K562 (cell line): ENCODE measurements at regions not wholly inside any gene's neighbourhood (a gene's known extent, or its start where the extent isn't known, plus 50 kb on each side); places are given as distances from the start of the nearest gene placed in this dataset.

Experiments used
- ATAC-seq: fragments of 200-7000 bp; cut with Tn5 transposase; 3 replicates; pipeline ENCODE4 v1.9.1; 2020; ENCODE audit warnings: moderate library complexity
- BruUV-seq: library from RNA; stranded (reverse); fragments of 400-500 nt; replicated peaks from 2 replicates; lab custom pipeline; 2021; lab: Mats Ljungman, UMichigan
- CTCF ChIA-PET: fragments of 300-600 bp; formaldehyde crosslinking; extraction: SDS; loops from one replicate; lab custom pipeline; 2021; ENCODE audit warnings: low intra/inter-chr PET ratio; lab: Yijun Ruan, JAX
- POLR2A ChIA-PET: fragments of 300-600, 350-650 bp; sonication (Branson Sonifier 250); formaldehyde crosslinking; extraction: SDS; loops from one replicate; lab custom pipeline; 2021; ENCODE audit warnings: antibody characterized with exemption, inconsistent platforms; lab: Yijun Ruan, JAX
- DNase-seq, 4 experiments: peaks; one replicate each; pipeline versions ENCODE4 v3.0.0 to v3.0.0-alpha.2; 2011 to 2018; ENCODE audit warnings: low spot score in 3 of 4, mixed read lengths in 3 of 4; ENCODE audit errors: extremely low read depth in 1 of 4
- FAIRE-seq: peaks from 2 replicates; lab custom pipeline; 2011; peaks lifted over from hg19 to GRCh38; lab: Jason Lieb, UNC
- H2AFZ ChIP-seq: 2 replicates; pipeline ENCODE4 v1.6.0; 2011; ENCODE audit warnings: low read depth, low read length, control low read depth, inconsistent platforms
- H3K27ac ChIP-seq: fragments of 200-600 bp; 3 replicates; pipeline ENCODE4 v1.8.0; 2011; ENCODE audit warnings: low read depth, mild to moderate bottlenecking, control low read depth, inconsistent platforms, low read length, moderate library complexity, mixed read lengths; ENCODE audit errors: extremely low read depth
- H3K27me3 ChIP-seq, 2 experiments: fragments of 300-600 bp in 1 of 2; 2 replicates in 1 of 2; 3 replicates in 1 of 2; pipeline versions ENCODE4 v1.6.0 to v1.8.0; 2011; ENCODE audit warnings: inconsistent platforms in 2 of 2, low read length in 2 of 2, mild to moderate bottlenecking in 1 of 2, mixed read lengths in 1 of 2, moderate library complexity in 1 of 2; ENCODE audit not compliant: control insufficient read depth in 2 of 2, insufficient read depth in 2 of 2
- H3K36me3 ChIP-seq: fragments of 300-600 bp; 3 replicates; pipeline ENCODE4 v1.8.0; 2011; ENCODE audit warnings: mild to moderate bottlenecking, low read length, inconsistent platforms; ENCODE audit not compliant: control insufficient read depth, insufficient read depth
- H3K4me1 ChIP-seq, 2 experiments: fragments of 200-600 bp in 1 of 2; replicated peaks in 1 of 2; 2 replicates in 1 of 2; 3 replicates in 1 of 2; pipeline versions ENCODE4 v1.5.1 to v1.8.0; 2011; ENCODE audit warnings: inconsistent platforms in 2 of 2, low read length in 2 of 2, mild to moderate bottlenecking in 1 of 2, mixed read lengths in 1 of 2, moderate library complexity in 1 of 2; ENCODE audit not compliant: control insufficient read depth in 2 of 2, insufficient read depth in 2 of 2
- H3K4me2 ChIP-seq: 2 replicates; pipeline ENCODE4 v1.6.1; 2011; ENCODE audit warnings: low read length, control low read depth, inconsistent platforms, mixed read lengths; ENCODE audit not compliant: insufficient read depth
- H3K4me3 ChIP-seq: fragments of 200-600 bp; sonication (generic), shearing (Covaris generic); 2 replicates; pipeline ENCODE4 v1.5.1; 2016; ENCODE audit warnings: control low read depth, inconsistent platforms
- H3K79me2 ChIP-seq: fragments of 200-600 bp; 3 replicates; pipeline ENCODE4 v1.8.0; 2011; ENCODE audit warnings: low read length, inconsistent platforms; ENCODE audit not compliant: control insufficient read depth, insufficient read depth
- H3K9ac ChIP-seq, 2 experiments: 2 replicates each; pipeline versions ENCODE4 v1.6.0 to v1.6.1; 2011; ENCODE audit warnings: low read depth in 2 of 2, low read length in 2 of 2, control low read depth in 1 of 2, inconsistent platforms in 1 of 2, mild to moderate bottlenecking in 1 of 2, mixed read lengths in 1 of 2; ENCODE audit not compliant: insufficient read depth in 1 of 2
- H3K9me1 ChIP-seq: one replicate; pipeline ENCODE4 v1.6.0; 2011; ENCODE audit warnings: inconsistent platforms, mild to moderate bottlenecking, low read length, moderate library complexity; ENCODE audit not compliant: control insufficient read depth, insufficient read depth
- H3K9me3 ChIP-seq: replicated peaks from 2 replicates; pipeline ENCODE4 v1.5.1; 2011; ENCODE audit warnings: low read depth, low read length, inconsistent platforms; ENCODE audit not compliant: control insufficient read depth, insufficient read depth
- H4K20me1 ChIP-seq: replicated peaks from 2 replicates; pipeline ENCODE4 v1.6.1; 2011; ENCODE audit warnings: low read length, inconsistent platforms, mixed read lengths; ENCODE audit not compliant: control insufficient read depth, insufficient read depth
- CTCF ChIP-seq, 3 experiments: IDR thresholded peaks in 2 of 3; conservative IDR thresholded peaks in 1 of 3; 2 replicates each; pipeline ENCODE4 v1.5.1; 2011 to 2012; ENCODE audit warnings: low read length in 3 of 3, mild to moderate bottlenecking in 3 of 3, control low read depth in 2 of 3, improper control_type of control experiment in 1 of 3, inconsistent platforms in 1 of 3, low read depth in 1 of 3, mixed read lengths in 1 of 3, moderate library complexity in 1 of 3; ENCODE audit not compliant: insufficient read depth in 2 of 3
- HMGXB4 ChIP-seq: sonication (generic); formaldehyde crosslinking; IDR thresholded peaks from 2 replicates; pipeline ENCODE4 v1.8.1; 2023; ENCODE audit warnings: mild to moderate bottlenecking, missing genetic modification reagents
- NR1H2 ChIP-seq: sonication (generic); formaldehyde crosslinking; IDR thresholded peaks from 2 replicates; pipeline ENCODE4 v1.4.0; 2020; ENCODE audit warnings: mild to moderate bottlenecking, missing genetic modification reagents
- PRMT5 ChIP-seq: sonication (generic); formaldehyde crosslinking; IDR thresholded peaks from 2 replicates; pipeline ENCODE4 v1.5.0; 2020; ENCODE audit warnings: missing genetic modification reagents
- TFAP4 ChIP-seq: sonication (generic); formaldehyde crosslinking; IDR thresholded peaks from 2 replicates; pipeline ENCODE4 v1.8.0; 2022; ENCODE audit warnings: missing genetic modification reagents, mild to moderate bottlenecking, moderate library complexity, borderline replicate concordance
- XRCC4 ChIP-seq: IDR thresholded peaks from one replicate; pipeline ENCODE4 v1.6.1; 2011; ENCODE audit not compliant: insufficient read depth, insufficient read length; ENCODE audit errors: extremely low read depth
- ZNF316 ChIP-seq: fragments of 450-650 bp; IDR thresholded peaks from 2 replicates; pipeline ENCODE4 v1.6.1; 2016
- ZNF449 ChIP-seq: fragments of 250-450 bp; sonication (Bioruptor Pico); IDR thresholded peaks from 2 replicates; pipeline ENCODE4 v1.8.0; 2022; ENCODE audit warnings: moderate library complexity, mild to moderate bottlenecking, inconsistent platforms
- WGBS: fragments of 100-300 bp; shearing (Covaris generic); methylation state at CpG from one replicate; pipeline ENCODE4 v1.1.6; 2016; ENCODE audit warnings: low coverage, mixed read lengths; ENCODE audit not compliant: insufficient coverage; ENCODE audit errors: missing lambda C conversion rate; 5-methylcytosine and 5-hydroxymethylcytosine counted together
- in situ Hi-C: fragments of 300-500 bp; cut with MboI; formaldehyde crosslinking; loops from 4 replicates; pipeline ENCODE4 v1.15.0; 2018; ENCODE audit warnings: inconsistent platforms, mixed read lengths
- intact Hi-C: fragments of 100-400 bp; cut with micrococcal nuclease; formaldehyde crosslinking; loops from 2 replicates; pipeline ENCODE4 v1.14.2; 2022
- TF ChIP-seq, protein P1 (sequence below): IDR thresholded peaks from 2 replicates; pipeline ENCODE4 v1.6.1; 2012; ENCODE audit warnings: low read depth, low read length, improper control_type of control experiment, borderline replicate concordance

GRCh38 chr13:44049081-44049945 lies 169.6 kb downstream of the LACC1 start (continued):
- no peak for TF ChIP-seq ZNF449 (CRISPR knock-in tag)

DNA sequence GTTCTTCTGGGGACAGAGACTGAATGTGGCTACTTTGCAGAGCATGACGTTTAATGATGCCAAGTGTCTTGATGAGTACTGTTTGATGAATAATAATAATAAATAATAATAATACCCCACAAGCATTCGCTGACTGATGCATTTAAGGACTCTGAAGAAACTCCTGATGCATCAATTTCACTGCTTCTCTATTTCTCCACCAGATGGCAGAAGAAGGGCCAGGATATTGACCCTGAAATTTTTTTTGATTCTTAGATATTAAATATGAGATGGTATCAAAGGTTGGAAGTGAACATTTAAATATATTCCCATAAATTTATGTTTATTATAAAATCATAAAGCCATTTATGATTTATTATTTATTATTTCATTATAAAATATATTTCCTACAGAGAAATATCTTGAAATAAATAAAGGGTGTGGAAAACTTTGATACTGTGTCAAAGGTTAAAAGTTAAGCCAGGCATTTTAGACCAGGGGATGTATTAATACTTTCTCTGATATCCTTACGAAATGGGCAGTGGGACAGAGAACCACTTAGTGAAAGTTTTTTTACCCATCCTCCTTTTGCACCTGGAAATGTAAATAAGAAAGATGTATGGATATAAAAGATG lies 170.9 kb downstream of the LACC1 start:
- no peaks in the 10 kb centered on the region for H3K4me1 ChIP-seq
- H2AFZ ChIP-seq, result no peak overlapping the region
- no peaks in the 10 kb centered on the region for H3K9me3 ChIP-seq
- H4K20me1 ChIP-seq, result no peaks in the 10 kb centered on the region
- no peaks in the 10 kb centered on the region for H3K79me2 ChIP-seq
- FAIRE-seq (no peak), DNase-seq (peak in 3 of 4 experiments; percentile 4 to 6 (median 6)), ATAC-seq (no peak)
- no peaks in the 10 kb centered on the region for H3K9me1 ChIP-seq
- in situ Hi-C loops (no loop called here), intact Hi-C loops (loop anchor here (5.0 to 10.0 kb wide), 2 partner anchors 194 to 422 kb away; no protein-coding TSS in a partner anchor)
- H3K36me3 ChIP-seq, result no peaks in the 10 kb centered on the region
- 0% methylated on average over 3 of the region's 3 CpGs for WGBS
- no peak overlapping the region for H3K27ac ChIP-seq
- ChIA-PET POLR2A (interaction anchor here (0.6 kb wide), 1 partner anchor 896 kb away, joined by 4 read pairs; no protein-coding TSS in a partner anchor), CTCF (interaction anchor here (0.6 to 2.0 kb wide), 4 partner anchors 359 to 910 kb away, joined by 3 to 13 read pairs (median 6); no protein-coding TSS in a partner anchor)
- no TSS peak for BruUV-seq
- no peak overlapping the region for H3K4me3 ChIP-seq
- no peak overlapping the region for H3K4me2 ChIP-seq
- no peak overlapping the region for H3K9ac ChIP-seq
- no peaks in the 10 kb centered on the region; a peak in 1 of 5 replicates for H3K27me3 ChIP-seq
- TF ChIP-seq HMGXB4 (CRISPR knock-in tag) (no peak), PRMT5 (CRISPR knock-in tag) (no peak), TFAP4 (CRISPR knock-in tag) (no peak), XRCC4 (no peak), ZNF316 (peak; percentile 54; the same call in 1 of the 2 replicates), NR1H2 (CRISPR knock-in tag) (no peak), CTCF (IDR thresholded peaks at IDR 0.05 in 2 of 3, conservative IDR thresholded peaks at IDR 0.05 in 1 of 3; ENCODE audit: insufficient read depth in 2 of 3, low read depth in 1 of 3, low read length in 3 of 3) (peak in 2 of 3 experiments; percentile 24 to 52; a peak in 2 of 6 replicates)
- TF ChIP-seq, protein P1, sequence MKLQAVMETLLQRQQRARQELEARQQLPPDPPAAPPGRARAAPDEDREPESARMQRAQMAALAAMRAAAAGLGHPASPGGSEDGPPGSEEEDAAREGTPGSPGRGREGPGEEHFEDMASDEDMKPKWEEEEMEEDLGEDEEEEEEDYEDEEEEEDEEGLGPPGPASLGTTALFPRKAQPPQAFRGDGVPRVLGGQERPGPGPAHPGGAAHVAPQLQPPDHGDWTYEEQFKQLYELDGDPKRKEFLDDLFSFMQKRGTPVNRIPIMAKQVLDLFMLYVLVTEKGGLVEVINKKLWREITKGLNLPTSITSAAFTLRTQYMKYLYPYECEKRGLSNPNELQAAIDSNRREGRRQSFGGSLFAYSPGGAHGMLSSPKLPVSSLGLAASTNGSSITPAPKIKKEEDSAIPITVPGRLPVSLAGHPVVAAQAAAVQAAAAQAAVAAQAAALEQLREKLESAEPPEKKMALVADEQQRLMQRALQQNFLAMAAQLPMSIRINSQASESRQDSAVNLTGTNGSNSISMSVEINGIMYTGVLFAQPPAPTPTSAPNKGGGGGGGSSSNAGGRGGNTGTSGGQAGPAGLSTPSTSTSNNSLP, result 0 out of 2 replicates have a peak, but pooled peaks have one; percentile 46
